ENCODE measurements at regions not wholly inside any gene's neighbourhood (a gene's known extent, or its start where the extent isn't known, plus 50 kb on each side); places are given as distances from the start of the nearest gene placed in this dataset.

DNA sequence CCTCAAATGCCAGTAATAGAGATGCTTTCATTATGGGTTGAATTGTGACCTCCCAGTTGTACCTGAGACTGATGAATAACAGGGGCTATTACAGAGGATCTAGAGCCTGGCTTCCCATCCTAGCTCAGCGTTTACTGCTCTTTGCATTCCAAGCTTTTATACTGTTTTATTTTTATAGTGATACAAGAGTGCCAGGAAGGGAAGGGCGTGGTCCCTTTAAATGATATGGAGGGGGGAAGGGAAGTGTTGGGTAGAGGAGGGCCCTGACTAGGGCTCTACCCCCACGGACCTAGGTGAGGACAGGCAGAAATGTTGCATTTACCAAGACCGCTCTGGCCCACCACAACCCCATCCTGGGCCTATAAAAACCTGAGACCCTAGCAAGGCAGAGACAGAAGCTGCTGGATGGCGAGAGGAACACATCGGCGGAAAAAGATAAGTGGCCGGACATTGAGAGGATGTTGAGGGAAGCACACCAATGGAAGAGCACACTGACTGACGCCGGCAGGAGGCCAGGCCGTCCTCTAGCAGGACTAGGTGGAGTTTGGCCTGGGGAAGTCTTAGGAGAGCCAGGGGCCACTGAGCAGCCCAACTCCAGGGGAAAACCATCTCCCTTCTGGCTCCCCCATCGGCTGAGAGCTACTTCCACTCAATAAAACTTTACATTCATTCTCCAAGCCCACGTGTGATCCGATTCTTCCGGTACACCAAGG lies 1025.9 kb downstream of the TTLL7 start:
- no peaks in the 10 kb centered on the region for H3K27me3 ChIP-seq
- no peak for DNase-seq
- no peak overlapping the region for H3K27ac ChIP-seq
- H3K4me3 ChIP-seq: no peak overlapping the region
- H3K36me3 ChIP-seq: no peaks in the 10 kb centered on the region
- intact Hi-C loops (cut with DNase I): no loop called here
- no peak for TF ChIP-seq POLR2A (IDR thresholded peaks at IDR 0.05)
- TF ChIP-seq, protein P1, sequence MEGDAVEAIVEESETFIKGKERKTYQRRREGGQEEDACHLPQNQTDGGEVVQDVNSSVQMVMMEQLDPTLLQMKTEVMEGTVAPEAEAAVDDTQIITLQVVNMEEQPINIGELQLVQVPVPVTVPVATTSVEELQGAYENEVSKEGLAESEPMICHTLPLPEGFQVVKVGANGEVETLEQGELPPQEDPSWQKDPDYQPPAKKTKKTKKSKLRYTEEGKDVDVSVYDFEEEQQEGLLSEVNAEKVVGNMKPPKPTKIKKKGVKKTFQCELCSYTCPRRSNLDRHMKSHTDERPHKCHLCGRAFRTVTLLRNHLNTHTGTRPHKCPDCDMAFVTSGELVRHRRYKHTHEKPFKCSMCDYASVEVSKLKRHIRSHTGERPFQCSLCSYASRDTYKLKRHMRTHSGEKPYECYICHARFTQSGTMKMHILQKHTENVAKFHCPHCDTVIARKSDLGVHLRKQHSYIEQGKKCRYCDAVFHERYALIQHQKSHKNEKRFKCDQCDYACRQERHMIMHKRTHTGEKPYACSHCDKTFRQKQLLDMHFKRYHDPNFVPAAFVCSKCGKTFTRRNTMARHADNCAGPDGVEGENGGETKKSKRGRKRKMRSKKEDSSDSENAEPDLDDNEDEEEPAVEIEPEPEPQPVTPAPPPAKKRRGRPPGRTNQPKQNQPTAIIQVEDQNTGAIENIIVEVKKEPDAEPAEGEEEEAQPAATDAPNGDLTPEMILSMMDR (IDR thresholded peaks at IDR 0.05): no peak
- no peak for TF ChIP-seq EP300 (IDR thresholded peaks at IDR 0.05)
- no peaks in the 10 kb centered on the region for H3K9me3 ChIP-seq
- WGBS, 3 donors: 91 to 93% (median 92%) methylated on average over 15 of the region's 15 CpGs
- no peaks in the 10 kb centered on the region for H3K4me1 ChIP-seq (ENCODE audit: insufficient read depth)

DNA sequence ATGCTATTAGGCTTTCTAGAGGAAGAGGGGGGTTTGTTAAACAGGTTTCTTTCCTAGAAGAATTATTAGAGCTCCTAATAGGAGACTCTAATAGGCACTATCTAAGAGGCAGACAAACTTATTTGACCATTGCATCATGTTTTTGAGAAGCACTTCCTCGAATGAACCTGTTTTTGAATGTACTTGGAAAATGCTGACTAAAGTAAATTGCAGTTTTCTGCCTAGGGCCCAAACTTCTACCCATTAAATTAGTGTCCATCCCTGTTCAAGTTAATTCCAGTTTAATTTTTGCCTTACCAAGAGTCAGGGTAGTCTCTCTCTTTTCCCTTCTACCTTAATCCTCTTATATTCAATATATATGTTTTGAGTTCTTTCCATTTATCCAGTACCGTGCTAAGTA lies 1029.6 kb downstream of the TTLL7 start:
- intact Hi-C loops (cut with DNase I): no loop called here
- Histone ChIP-seq H3K4me3 (no peak overlapping the region), H3K4me1 (ENCODE audit: insufficient read depth) (no peaks in the 10 kb centered on the region), H3K36me3 (no peaks in the 10 kb centered on the region), H3K27me3 (no peaks in the 10 kb centered on the region), H3K27ac (no peak overlapping the region), H3K9me3 (no peaks in the 10 kb centered on the region)
- DNase-seq: no peak
- WGBS, 3 donors: 85 to 89% (median 88%) methylated on average over 2 of the region's 2 CpGs
- no peak for TF ChIP-seq POLR2A (IDR thresholded peaks at IDR 0.05)
- TF ChIP-seq EP300 (IDR thresholded peaks at IDR 0.05): no peak
- TF ChIP-seq, protein P1 (IDR thresholded peaks at IDR 0.05): no peak

DNA sequence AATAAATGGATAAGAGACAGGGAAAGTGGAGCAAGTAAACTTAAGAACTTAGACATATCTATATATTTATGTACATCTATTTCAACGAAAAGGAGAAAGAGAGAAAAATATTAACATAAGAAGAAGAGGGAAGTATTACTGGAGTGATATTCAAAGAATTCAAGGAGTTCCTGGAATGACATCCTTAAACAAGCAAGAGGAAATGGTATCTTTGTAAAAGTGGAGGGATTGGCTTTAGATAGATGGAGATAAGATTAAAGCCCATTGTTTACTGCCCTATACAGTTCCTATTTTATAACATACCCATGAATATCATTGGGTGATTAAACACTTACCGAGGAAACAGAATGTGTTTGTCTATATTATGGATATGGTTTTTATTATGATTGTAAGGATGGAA lies 1036.3 kb downstream of the TTLL7 start:
- H3K36me3 ChIP-seq: no peaks in the 10 kb centered on the region
- DNase-seq: no peak
- intact Hi-C loops (cut with DNase I): no loop called here
- WGBS, 3 donors: 84 to 87% (median 84%) methylated on average over 2 of the region's 2 CpGs
- H3K9me3 ChIP-seq: no peaks in the 10 kb centered on the region
- no peaks in the 10 kb centered on the region for H3K27me3 ChIP-seq
- TF ChIP-seq, protein P1 (IDR thresholded peaks at IDR 0.05): no peak
- TF ChIP-seq POLR2A (IDR thresholded peaks at IDR 0.05) (no peak), EP300 (IDR thresholded peaks at IDR 0.05) (no peak)
- H3K27ac ChIP-seq: no peak overlapping the region
- H3K4me3 ChIP-seq: no peak overlapping the region
- H3K4me1 ChIP-seq (ENCODE audit: insufficient read depth): no peaks in the 10 kb centered on the region

DNA sequence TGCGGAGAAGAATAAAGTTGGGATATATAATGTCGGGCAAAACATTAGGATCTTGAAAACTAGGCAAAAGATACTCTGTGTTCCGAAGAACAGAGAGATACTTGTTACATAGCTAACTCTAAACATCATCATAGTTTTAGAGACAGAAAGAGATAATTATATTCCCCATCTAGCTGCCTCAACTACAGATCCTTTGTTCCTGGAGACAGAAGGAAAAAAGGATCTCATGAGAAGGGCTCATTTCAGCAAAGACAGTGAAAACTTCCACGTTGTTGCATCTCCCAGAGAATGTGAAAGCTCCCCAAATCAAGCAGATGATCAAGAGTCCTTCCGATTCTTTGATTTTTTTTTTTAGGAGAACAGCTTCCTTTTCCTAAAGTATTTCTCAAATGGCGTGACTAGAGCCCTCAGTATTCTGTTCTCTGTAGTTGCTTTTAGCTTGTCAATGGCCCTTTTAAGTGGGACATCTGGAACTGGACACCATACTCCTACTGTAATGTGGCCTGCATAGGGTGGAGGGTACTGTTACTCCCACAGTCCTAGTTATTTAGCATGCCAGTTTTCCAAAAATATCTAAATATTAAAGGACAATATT lies 1048.2 kb downstream of the TTLL7 start:
- intact Hi-C loops (cut with DNase I): no loop called here
- TF ChIP-seq POLR2A (IDR thresholded peaks at IDR 0.05) (no peak), EP300 (IDR thresholded peaks at IDR 0.05) (no peak)
- TF ChIP-seq, protein P1 (IDR thresholded peaks at IDR 0.05): no peak
- no peak overlapping the region for H3K4me3 ChIP-seq
- 94 to 96% (median 96%) methylated on average over 6 of the region's 6 CpGs for WGBS, 3 donors
- H3K36me3 ChIP-seq: no peaks in the 10 kb centered on the region
- peaks cover 4% of the 10 kb centered on the region for H3K27me3 ChIP-seq
- H3K27ac ChIP-seq: no peak overlapping the region
- no peak for DNase-seq
- no peaks in the 10 kb centered on the region for H3K4me1 ChIP-seq (ENCODE audit: insufficient read depth)
- H3K9me3 ChIP-seq: no peaks in the 10 kb centered on the region
